ENCODE measurements at regions not wholly inside any gene's neighbourhood (a gene's known extent, or its start where the extent isn't known, plus 50 kb on each side); places are given as distances from the start of the nearest gene placed in this dataset.

DNA sequence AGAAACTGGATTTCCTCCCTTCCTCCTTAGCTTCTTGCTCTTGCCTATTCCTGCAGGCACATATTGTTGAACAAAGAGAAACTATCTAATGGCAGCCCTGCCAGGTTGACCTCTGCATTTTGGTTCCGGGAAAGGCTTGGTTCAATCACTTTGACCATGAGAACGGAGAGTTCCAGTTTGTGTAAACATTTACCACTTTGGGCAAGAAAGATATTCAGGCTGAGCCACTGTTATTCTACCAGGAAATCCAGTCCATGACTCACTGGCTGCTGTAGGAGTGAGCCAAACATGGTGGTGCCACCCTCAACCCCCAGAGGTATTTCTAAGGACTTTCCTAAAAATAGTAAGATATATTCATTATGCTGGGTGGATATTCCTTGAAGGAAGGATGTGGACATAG lies 242.2 kb upstream of the OR4E1 start:
- Mint-ChIP-seq H3K4me3 (no peak overlapping the region), H3K9me3 (no peaks in the 10 kb centered on the region), H3K4me1 (peaks cover 9% of the 10 kb centered on the region), H3K36me3 (no peaks in the 10 kb centered on the region), H3K27ac (peak overlapping the region in 1 of 7 donors; percentile 28), H3K27me3 (ENCODE audit: low read depth in 3 of 3) (peaks cover 0 to 1% (median 0%) of the 10 kb centered on the region in 3 donors)
- H3K4me1 ChIP-seq (ENCODE audit: control insufficient read depth in 1 of 2, insufficient read depth in 2 of 2, low read length in 2 of 2), result no peaks in the 10 kb centered on the region
- no peaks in the 10 kb centered on the region for H3K27me3 ChIP-seq (ENCODE audit: control insufficient read depth in 2 of 2, insufficient read depth in 2 of 2, low read length in 2 of 2)
- intact Hi-C loops (cut with micrococcal nuclease), result no loop called here
- WGBS (ENCODE audit: insufficient coverage), result 90% methylated on average over 2 of the region's 2 CpGs
- no peak overlapping the region for H3K9ac ChIP-seq (ENCODE audit: insufficient read depth, low read length, poor library complexity, severe bottlenecking)
- peak overlapping the region; percentile 12 for H2AFZ ChIP-seq (ENCODE audit: insufficient read depth, low read depth, low read length, poor library complexity, severe bottlenecking)
- H3K4me3 ChIP-seq (replicated peaks in 1 of 3; ENCODE audit: low read depth in 2 of 3, low read length in 3 of 3), result no peak overlapping the region
- no peaks in the 10 kb centered on the region for H3K9me3 ChIP-seq (replicated peaks in 1 of 2; ENCODE audit: control insufficient read depth in 1 of 2, insufficient read depth in 1 of 2, low read length in 2 of 2)
- no peak for DNase-seq
- H3K36me3 ChIP-seq (replicated peaks in 1 of 2; ENCODE audit: control insufficient read depth in 1 of 2, insufficient read depth in 2 of 2, low read length in 2 of 2), result no peaks in the 10 kb centered on the region
- H4K20me1 ChIP-seq (ENCODE audit: insufficient read depth, low read length), result no peaks in the 10 kb centered on the region
- TF ChIP-seq, protein P1, sequence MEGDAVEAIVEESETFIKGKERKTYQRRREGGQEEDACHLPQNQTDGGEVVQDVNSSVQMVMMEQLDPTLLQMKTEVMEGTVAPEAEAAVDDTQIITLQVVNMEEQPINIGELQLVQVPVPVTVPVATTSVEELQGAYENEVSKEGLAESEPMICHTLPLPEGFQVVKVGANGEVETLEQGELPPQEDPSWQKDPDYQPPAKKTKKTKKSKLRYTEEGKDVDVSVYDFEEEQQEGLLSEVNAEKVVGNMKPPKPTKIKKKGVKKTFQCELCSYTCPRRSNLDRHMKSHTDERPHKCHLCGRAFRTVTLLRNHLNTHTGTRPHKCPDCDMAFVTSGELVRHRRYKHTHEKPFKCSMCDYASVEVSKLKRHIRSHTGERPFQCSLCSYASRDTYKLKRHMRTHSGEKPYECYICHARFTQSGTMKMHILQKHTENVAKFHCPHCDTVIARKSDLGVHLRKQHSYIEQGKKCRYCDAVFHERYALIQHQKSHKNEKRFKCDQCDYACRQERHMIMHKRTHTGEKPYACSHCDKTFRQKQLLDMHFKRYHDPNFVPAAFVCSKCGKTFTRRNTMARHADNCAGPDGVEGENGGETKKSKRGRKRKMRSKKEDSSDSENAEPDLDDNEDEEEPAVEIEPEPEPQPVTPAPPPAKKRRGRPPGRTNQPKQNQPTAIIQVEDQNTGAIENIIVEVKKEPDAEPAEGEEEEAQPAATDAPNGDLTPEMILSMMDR (IDR thresholded peaks at IDR 0.05), result no peak
- no peak overlapping the region for H3K27ac ChIP-seq (ENCODE audit: low read depth in 1 of 2, low read length in 2 of 2)
- no peak overlapping the region for H3K4me2 ChIP-seq (replicated peaks; ENCODE audit: extremely low read depth, low read length, poor library complexity, severe bottlenecking)
- H3K79me2 ChIP-seq (ENCODE audit: insufficient read depth, low read length), result no peaks in the 10 kb centered on the region

DNA sequence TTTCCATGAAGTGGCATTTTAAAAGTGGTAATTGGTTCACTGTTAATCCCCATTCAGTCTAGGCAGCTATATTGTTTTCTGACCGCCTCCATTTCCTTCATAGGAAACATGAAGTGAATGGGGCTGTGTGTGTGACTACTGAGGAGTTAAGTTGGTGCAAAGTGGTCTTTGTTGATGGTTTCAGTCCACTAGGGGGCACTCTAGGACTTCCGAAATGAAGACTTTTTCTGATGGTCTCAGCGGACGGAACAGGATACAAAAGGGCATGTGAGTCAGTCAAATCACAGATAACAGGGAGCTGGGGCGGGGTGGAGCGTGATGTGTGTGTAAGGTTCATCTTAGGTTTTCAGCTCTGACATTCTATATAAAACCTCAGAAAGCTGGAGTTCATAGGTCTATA lies 240.1 kb upstream of the OR4E1 start:
- H3K4me3 Mint-ChIP-seq, result peak overlapping the region in 1 of 2 donors; percentile 3
- no peak overlapping the region for H3K4me2 ChIP-seq (replicated peaks; ENCODE audit: extremely low read depth, low read length, poor library complexity, severe bottlenecking)
- 0% methylated on average over 3 of the region's 6 CpGs for WGBS (ENCODE audit: insufficient coverage)
- no peaks in the 10 kb centered on the region for H3K9me3 ChIP-seq (replicated peaks in 1 of 2; ENCODE audit: control insufficient read depth in 1 of 2, insufficient read depth in 1 of 2, low read length in 2 of 2)
- H3K4me1 Mint-ChIP-seq, result peaks cover 6% of the 10 kb centered on the region
- DNase-seq, result peak; percentile 41 to 68 (median 43)
- no peaks in the 10 kb centered on the region for H3K36me3 ChIP-seq (replicated peaks in 1 of 2; ENCODE audit: control insufficient read depth in 1 of 2, insufficient read depth in 2 of 2, low read length in 2 of 2)
- no peak overlapping the region for H3K4me3 ChIP-seq (replicated peaks in 1 of 3; ENCODE audit: low read depth in 2 of 3, low read length in 3 of 3)
- H3K27ac Mint-ChIP-seq, result peak overlapping the region in 1 of 7 donors; percentile 1
- H3K79me2 ChIP-seq (ENCODE audit: insufficient read depth, low read length), result no peaks in the 10 kb centered on the region
- H3K36me3 Mint-ChIP-seq, result no peaks in the 10 kb centered on the region
- H2AFZ ChIP-seq (ENCODE audit: insufficient read depth, low read depth, low read length, poor library complexity, severe bottlenecking), result no peak overlapping the region
- H3K27me3 Mint-ChIP-seq (ENCODE audit: low read depth in 3 of 3), result peaks cover 0 to 2% (median 1%) of the 10 kb centered on the region in 3 donors
- H3K27ac ChIP-seq (ENCODE audit: low read depth in 1 of 2, low read length in 2 of 2), result no peak overlapping the region
- no peaks in the 10 kb centered on the region for H4K20me1 ChIP-seq (ENCODE audit: insufficient read depth, low read length)
- H3K4me1 ChIP-seq (ENCODE audit: control insufficient read depth in 1 of 2, insufficient read depth in 2 of 2, low read length in 2 of 2), result no peaks in the 10 kb centered on the region
- TF ChIP-seq, protein P1 (IDR thresholded peaks at IDR 0.05), result peak; percentile 77
- no peak overlapping the region for H3K9ac ChIP-seq (ENCODE audit: insufficient read depth, low read length, poor library complexity, severe bottlenecking)
- no peaks in the 10 kb centered on the region for H3K9me3 Mint-ChIP-seq
- H3K27me3 ChIP-seq (ENCODE audit: control insufficient read depth in 2 of 2, insufficient read depth in 2 of 2, low read length in 2 of 2), result no peaks in the 10 kb centered on the region
- intact Hi-C loops (cut with micrococcal nuclease), result no loop called here

Data from CD14-positive monocyte (primary cell).